ENCODE measurements at regions not wholly inside any gene's neighbourhood (a gene's known extent, or its start where the extent isn't known, plus 50 kb on each side); places are given as distances from the start of the nearest gene placed in this dataset.
A peak's percentile ranks its signal among the peaks of the same experiment; 100 is the strongest.

DNA sequence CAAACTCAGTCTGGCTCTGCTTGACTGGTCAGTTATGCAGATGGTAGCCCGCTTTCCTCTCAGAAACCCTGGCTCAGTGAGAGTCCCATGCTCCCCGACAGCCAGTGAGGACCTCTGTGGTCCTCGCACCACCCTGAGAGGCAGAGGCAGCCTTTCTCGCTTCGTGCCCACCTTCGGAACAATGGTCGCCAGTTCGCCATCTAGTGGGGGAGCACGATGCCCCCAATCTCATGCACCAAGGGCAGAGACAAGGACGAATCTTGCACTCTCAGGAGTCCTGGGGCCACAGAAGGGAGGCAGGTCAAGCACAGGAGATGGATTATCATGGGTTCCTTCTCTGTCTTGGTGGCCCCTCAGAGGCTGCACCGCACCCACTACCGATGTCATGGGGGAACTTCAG lies 75.2 kb downstream of the RHCG start:
- intact Hi-C loops (cut with DNase I), result no loop called here
- DNase-seq (ENCODE audit: low spot score), result no peak

DNA sequence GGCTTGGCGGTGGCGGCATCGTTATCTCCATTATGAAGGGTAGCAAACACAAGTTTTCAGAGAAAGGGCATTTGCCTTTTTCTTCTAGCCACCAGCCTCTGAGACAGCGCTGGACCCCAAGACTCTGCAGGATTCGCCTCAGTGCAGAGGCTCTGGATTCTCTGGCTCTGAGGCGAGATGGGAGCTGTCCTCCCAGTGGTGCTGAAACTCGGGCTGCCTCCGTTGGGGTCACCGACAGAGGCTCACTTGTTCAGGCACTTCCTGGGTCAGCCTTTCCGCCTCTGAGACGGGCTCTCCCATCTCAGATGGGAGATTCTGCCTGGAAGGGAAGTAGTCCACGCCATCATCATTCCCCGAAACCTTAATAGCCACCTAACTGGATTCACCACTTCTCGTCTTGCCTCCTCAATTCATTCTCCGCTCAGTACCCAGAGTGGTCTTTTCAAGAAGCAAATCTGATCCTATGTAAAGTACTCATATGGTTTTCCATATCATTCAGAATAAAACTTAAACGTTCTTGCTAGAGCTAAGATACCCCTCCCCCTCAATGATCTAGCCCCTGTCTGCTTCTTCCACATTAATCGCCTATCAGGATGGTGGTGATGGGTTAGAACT lies 76.9 kb downstream of the RHCG start:
- intact Hi-C loops (cut with DNase I), result no loop called here

GRCh38 chr15:89417206-89417725 lies 79.1 kb downstream of the RHCG start:
- DNase-seq (ENCODE audit: low spot score), result peak; percentile 48
- intact Hi-C loops (cut with DNase I), result no loop called here

More for the DNA sequence above, 76.9 kb downstream of the RHCG start:
- no peak for DNase-seq (ENCODE audit: low spot score)

DNA sequence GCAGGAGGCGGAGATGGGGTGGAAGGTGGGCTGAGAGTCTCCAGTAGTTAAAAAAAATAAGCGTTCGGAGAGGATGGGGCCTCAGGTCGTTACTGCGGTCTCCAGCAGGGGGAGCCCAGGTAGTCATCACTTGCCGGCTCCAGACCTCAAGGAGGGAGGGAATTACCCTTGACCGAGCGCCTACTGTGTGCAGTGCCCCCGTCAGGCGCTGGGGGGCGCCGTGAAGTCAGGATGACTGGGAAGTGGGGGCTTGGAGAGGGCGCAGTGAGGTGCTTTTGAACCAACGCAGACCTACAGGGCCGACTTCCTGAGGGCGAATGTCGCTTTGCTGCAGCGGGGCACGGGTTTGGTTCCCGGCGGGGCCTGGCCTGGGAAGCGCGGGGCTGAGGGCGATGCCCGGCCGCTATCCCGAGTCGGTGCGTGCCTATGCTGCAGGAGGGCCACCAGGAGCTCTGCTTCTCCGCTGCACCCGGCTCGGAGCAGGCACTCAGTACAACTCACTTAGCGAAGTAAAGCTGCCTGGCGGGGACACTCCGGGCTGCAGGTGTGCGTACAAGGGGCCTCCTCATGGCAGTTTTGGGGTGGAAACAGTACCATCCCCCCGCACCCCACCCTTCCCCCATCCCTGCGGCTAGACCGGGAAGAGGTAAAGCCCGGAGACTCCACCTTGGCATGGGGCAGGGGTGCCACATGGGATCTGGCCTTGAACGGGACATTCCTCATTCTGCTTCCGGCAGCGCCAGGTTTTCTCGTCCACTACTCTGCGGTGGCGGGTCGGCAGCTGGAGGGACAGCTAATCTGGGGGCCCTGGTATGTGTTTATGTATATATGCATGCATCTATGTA lies 79.8 kb downstream of the RHCG start:
- intact Hi-C loops (cut with DNase I), result no loop called here
- peak; percentile 68 for DNase-seq (ENCODE audit: low spot score)

- intact Hi-C loops (cut with DNase I), result no loop called here
- DNase-seq (ENCODE audit: low spot score), result no peak
Observed at GRCh38 chr15:89414571-89414970, 79.9 kb upstream of the POLG start.

DNA sequence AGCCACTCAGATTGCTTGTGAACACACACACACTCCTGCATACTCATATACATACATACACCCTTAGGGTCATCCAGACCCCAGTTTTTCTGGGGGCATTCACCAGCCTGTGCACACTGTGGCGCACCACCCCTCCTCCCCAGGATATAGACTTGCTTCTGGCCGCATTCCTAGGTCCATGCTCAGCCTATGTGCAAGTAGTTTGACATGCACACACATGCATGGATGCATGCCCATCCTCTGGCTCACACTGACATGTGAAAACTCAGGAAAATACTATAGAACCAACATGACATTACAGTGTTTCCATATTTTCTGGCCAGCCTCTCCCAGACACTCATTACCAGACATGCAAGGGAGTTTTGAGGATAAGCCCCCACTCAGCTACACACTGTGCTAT lies 79.3 kb upstream of the POLG start:
- no peak for DNase-seq (ENCODE audit: low spot score)
- intact Hi-C loops (cut with DNase I), result no loop called here

DNA sequence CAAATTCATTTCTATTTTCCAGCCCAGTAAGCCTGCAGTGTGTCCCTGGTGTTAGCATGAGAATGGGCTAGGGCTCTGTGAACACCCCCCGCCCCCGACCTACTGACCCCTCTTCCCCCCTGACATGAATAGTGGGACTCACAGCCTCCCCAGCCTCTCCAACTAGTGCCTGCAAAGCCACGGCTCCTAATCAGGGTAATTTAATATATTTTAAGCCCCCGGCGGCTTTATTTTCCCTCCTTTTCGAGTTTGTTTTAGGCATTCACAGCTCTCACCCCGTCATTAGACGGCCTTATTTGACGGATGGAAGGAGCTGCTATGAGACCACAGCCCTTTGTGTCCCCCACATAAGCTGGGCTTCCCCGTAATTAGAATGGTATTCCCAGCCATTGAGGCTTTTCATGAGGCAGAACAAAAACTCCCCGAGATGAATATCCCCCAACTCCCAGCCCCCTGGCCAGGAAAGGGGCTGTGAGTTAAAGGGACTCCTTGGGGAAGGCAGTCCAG lies 78.3 kb upstream of the POLG start:
- intact Hi-C loops (cut with DNase I), result no loop called here

DNA sequence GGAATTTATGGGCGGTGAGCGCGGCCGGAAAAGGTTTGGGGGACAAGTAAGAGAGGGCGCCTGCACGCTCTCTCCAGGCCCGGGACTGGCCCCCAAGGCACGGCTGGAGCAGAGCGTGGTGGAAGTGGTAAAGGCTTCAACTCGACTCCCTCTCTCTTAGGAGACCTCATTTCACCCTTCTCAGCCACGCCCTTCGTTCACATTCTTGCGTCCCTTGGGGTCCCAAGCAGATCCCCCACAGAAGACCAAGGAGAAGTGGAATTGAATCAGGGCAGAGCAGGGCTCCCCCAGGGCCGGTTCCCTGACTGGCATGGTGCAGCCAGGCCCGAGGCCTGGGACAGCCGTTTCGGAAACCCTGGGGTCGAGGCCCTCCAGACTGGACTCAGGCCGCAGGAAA lies 75.4 kb upstream of the POLG start:
- DNase-seq (ENCODE audit: low spot score), result no peak
- intact Hi-C loops (cut with DNase I), result no loop called here

More for the DNA sequence above, 78.3 kb upstream of the POLG start:
- DNase-seq (ENCODE audit: low spot score), result no peak

DNA sequence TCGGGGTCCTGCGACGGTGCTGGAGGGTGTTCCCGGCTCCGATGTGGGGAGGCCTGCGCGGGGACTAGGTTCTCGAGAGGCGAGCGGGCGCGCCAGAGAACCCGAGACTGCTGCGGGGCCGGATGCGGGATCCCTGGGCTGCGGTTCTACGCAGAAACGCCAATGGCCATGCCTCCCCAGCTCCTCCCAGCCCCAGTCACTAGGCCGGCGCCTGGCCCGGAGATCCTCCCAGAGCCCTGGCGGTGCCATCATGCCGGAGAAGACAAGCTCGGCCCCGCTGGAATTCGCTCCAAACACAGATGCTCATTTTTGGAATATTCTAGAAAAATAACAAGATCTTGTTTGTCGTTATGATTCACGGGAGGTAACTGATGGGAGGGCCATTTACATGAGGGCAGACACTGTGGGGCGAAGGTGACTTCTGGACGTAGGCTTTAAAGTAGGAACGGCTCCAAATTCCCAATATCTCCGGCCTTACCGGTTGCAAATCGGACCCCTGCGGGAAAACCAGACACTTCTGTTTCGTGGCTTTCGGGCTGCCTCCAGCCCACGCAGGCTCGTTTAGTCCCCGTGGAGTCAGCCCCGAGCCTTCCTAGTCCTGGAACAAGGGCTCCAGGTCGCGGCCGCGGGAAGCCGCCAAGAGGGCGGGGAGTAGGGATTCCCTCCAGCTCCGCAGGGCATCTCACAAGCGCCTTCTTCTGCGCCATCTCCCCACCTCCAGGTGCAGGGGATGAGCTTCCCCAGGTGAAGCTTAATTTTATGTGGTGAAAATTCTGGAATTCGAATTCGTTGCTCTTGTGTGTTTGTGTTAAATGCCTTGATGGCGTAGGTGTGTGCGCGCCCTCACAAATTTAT lies 74.8 kb upstream of the POLG start:
- intact Hi-C loops (cut with DNase I), result loop anchor here in 1 of 2 donors (5.0 kb wide), 2 partner anchors 42 to 1407 kb away; no protein-coding TSS in a partner anchor

DNA sequence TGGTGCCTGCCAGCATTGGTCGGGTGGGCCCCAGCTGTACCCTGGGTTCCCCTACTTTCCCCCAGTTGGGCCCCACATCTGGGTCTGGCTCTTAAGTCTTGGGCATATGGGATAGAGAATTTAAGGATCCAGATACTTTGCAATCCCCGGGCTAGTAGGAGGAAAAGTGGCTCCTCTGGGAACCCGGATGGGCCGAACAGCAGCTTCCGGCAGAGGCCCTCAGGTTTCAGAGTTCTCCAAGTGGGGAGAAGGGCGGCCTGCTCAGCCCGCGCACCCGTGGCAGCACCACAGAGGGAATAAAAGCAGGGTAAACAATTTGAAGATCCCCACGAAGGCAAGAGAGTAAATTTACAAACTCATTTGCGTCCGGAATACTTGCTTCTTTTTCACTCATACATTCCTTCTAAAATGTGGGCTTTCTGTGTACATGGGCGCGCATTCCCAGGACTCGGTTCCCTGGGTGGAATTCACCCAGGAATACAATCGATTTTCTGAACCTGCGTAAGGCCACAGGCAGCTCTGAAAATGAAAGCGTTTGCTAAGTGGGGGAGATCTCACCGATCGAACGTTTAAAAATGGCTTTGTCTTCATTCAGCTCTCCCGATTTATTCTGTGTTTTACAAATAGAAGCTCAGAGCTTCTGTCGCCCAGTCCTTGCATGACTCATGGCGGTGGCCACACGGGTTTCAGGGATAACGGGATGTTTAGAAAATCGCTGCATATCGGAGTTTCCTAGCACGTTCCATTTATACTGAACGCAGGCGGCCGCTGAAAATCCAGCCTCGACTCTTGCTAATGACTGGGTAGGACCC lies 74.0 kb upstream of the POLG start:
- intact Hi-C loops (cut with DNase I), result loop anchor here in 1 of 2 donors (5.0 kb wide), 2 partner anchors 41 to 1406 kb away; no protein-coding TSS in a partner anchor
- no peak for DNase-seq (ENCODE audit: low spot score)

More for the DNA sequence above, 74.8 kb upstream of the POLG start:
- DNase-seq (ENCODE audit: low spot score), result no peak

GRCh38 chr15:89406940-89407607 lies 72.5 kb upstream of the POLG start:
- no peak for DNase-seq (ENCODE audit: low spot score)
- intact Hi-C loops (cut with DNase I), result loop anchor here in 1 of 2 donors (5.0 kb wide), 2 partner anchors 40 to 1405 kb away; no protein-coding TSS in a partner anchor

DNA sequence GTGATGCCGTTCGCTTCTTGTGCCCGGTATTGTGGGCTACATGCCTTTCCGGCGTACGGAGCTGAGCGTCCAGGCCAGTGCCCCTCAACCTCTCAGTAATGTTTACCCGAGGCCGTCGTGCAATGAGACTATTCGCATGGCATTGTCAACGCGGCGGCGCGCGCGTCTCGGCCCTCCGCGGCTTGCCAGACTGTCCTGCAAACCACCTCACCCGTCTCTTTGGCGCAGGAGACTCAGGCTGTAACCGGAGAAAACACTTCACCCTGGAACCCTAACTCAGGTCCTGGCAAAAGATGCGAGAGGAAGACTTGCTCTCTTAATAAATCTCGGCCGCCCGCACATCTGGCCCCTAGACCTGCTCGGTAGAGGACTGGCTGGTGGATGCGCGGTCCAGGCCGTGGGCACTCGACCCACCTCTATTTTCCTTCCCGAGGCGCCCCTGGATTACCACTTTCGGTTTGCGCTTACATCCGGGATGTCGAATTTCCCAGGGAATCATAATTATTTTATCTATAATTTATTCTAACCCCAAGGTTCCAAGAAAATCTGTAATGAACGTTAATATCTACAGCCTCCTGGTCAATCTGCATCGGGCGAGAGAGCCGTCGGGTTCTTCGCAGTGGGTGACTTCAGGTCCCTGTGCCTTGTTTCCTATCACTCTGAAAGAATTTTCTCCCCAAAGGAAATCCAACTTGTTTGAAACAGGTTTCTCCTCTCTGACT lies 71.8 kb upstream of the POLG start:
- no peak for DNase-seq (ENCODE audit: low spot score)
- intact Hi-C loops (cut with DNase I), result loop anchor here in 1 of 2 donors (5.0 kb wide), 2 partner anchors 39 to 1404 kb away; no protein-coding TSS in a partner anchor

- no peak for DNase-seq (ENCODE audit: low spot score)
- intact Hi-C loops (cut with DNase I), result loop anchor here in 1 of 2 donors (5.0 kb wide), 2 partner anchors 38 to 1403 kb away; no protein-coding TSS in a partner anchor
Observed at GRCh38 chr15:89405494-89405893, 70.9 kb upstream of the POLG start.

DNA sequence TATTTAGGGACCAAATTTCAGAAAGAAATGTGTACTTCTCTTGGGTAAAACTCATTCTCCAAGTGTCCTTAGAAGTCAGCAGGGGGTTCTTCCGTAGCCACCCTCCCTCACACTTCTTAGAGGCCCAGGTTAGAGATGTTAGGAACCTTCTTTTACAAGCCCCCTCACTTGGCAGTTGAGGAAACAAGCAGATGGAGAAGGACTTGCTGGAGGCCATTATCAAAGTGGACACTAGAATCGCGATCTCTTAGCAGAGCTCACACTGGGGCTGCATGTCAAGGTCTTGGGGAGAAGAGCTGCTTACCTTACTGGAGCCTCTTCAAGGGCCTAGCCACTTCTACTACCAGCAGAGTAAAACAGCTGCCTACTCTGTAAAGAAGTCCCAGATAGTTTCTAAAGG lies 69.4 kb upstream of the POLG start:
- intact Hi-C loops (cut with DNase I), result no loop called here
- DNase-seq (ENCODE audit: low spot score), result no peak

- intact Hi-C loops (cut with DNase I), result no loop called here
- no peak for DNase-seq (ENCODE audit: low spot score)
Observed at GRCh38 chr15:89402518-89402805, 67.8 kb upstream of the POLG start.

GRCh38 chr15:89401631-89402517 lies 67.2 kb upstream of the POLG start:
- intact Hi-C loops (cut with DNase I), result no loop called here
- no peak for DNase-seq (ENCODE audit: low spot score)

Data from posterior vena cava (tissue), 2 donors.